CD14-positive monocyte (primary cell): ENCODE measurements at regions not wholly inside any gene's neighbourhood (a gene's known extent, or its start where the extent isn't known, plus 50 kb on each side); places are given as distances from the start of the nearest gene placed in this dataset.

Source experiments
- DNase-seq, 3 donors: peaks; one replicate each; pipeline ENCODE4 v3.0.0-alpha.2; 2011 to 2022
- H2AFZ ChIP-seq: 2 replicates; pipeline ENCODE4 v1.6.0; 2012; ENCODE audit warnings: mild to moderate bottlenecking, low read depth, low read length, inconsistent platforms; ENCODE audit not compliant: insufficient read depth, poor library complexity, severe bottlenecking
- H3K27ac ChIP-seq, 2 donors: 1 replicate in 1 of 2; 2 replicates in 1 of 2; pipeline ENCODE4 v1.5.1; 2012 to 2013; ENCODE audit warnings: low read length in 2 of 2, control low read depth in 1 of 2, inconsistent platforms in 1 of 2, low read depth in 1 of 2, mild to moderate bottlenecking in 1 of 2
- H3K27me3 ChIP-seq, 2 donors: one replicate each; pipeline versions ENCODE4 v1.6.0 to v1.6.1; 2011 to 2013; ENCODE audit warnings: low read length in 2 of 2; ENCODE audit not compliant: control insufficient read depth in 2 of 2, insufficient read depth in 2 of 2
- H3K36me3 ChIP-seq, 2 donors: replicated peaks in 1 of 2; 1 replicate in 1 of 2; 2 replicates in 1 of 2; pipeline versions ENCODE4 v1.5.1 to v1.6.1; 2012 to 2013; ENCODE audit warnings: low read length in 2 of 2, control low read depth in 1 of 2, inconsistent platforms in 1 of 2, mild to moderate bottlenecking in 1 of 2; ENCODE audit not compliant: insufficient read depth in 2 of 2, control insufficient read depth in 1 of 2
- H3K4me1 ChIP-seq, 2 donors: 1 replicate in 1 of 2; 2 replicates in 1 of 2; pipeline versions ENCODE4 v1.5.1 to v1.6.1; 2012 to 2013; ENCODE audit warnings: low read length in 2 of 2, control low read depth in 1 of 2, inconsistent platforms in 1 of 2, mild to moderate bottlenecking in 1 of 2, moderate library complexity in 1 of 2; ENCODE audit not compliant: insufficient read depth in 2 of 2, control insufficient read depth in 1 of 2
- H3K4me2 ChIP-seq: replicated peaks from 2 replicates; pipeline ENCODE3; 2012; ENCODE audit warnings: low read length, moderate library complexity, mild to moderate bottlenecking; ENCODE audit not compliant: poor library complexity, severe bottlenecking; ENCODE audit errors: extremely low read depth
- H3K4me3 ChIP-seq, 3 experiments: fragments of 200-600 bp in 1 of 3; sonication (generic) in 1 of 3; replicated peaks in 1 of 3; 1 replicate in 2 of 3; 2 replicates in 1 of 3; pipeline ENCODE4 v1.5.1; 2011 to 2013; ENCODE audit warnings: low read length in 3 of 3, mild to moderate bottlenecking in 3 of 3, control low read depth in 2 of 3, low read depth in 2 of 3, inconsistent platforms in 1 of 3, moderate library complexity in 1 of 3
- H3K79me2 ChIP-seq: 2 replicates; pipeline ENCODE4 v1.6.0; 2012; ENCODE audit warnings: mild to moderate bottlenecking, control low read depth, inconsistent platforms, low read length, moderate library complexity; ENCODE audit not compliant: insufficient read depth
- H3K9ac ChIP-seq: 2 replicates; pipeline ENCODE4 v1.6.0; 2017; ENCODE audit warnings: low read length, mild to moderate bottlenecking; ENCODE audit not compliant: insufficient read depth, poor library complexity, severe bottlenecking
- H3K9me3 ChIP-seq, 2 donors: replicated peaks in 1 of 2; 1 replicate in 1 of 2; 2 replicates in 1 of 2; pipeline versions ENCODE4 v1.5.1 to v1.6.1; 2012 to 2013; ENCODE audit warnings: low read length in 2 of 2, control low read depth in 1 of 2; ENCODE audit not compliant: control insufficient read depth in 1 of 2, insufficient read depth in 1 of 2
- H4K20me1 ChIP-seq: 2 replicates; pipeline ENCODE4 v1.6.0; 2012; ENCODE audit warnings: mild to moderate bottlenecking, low read length, control low read depth, moderate library complexity; ENCODE audit not compliant: insufficient read depth
- H3K27ac Mint-ChIP-seq, 7 donors: one replicate each; pipeline ENCODE4 v1.8.0; 2020; ENCODE audit warnings: mild to moderate bottlenecking in 7 of 7, mixed read lengths in 7 of 7, moderate library complexity in 6 of 7, inconsistent platforms in 2 of 7
- H3K27me3 Mint-ChIP-seq, 3 donors: one replicate each; pipeline ENCODE4 v1.8.0; 2021 to 2022; ENCODE audit warnings: low read depth in 3 of 3, mild to moderate bottlenecking in 3 of 3, mixed read lengths in 3 of 3, moderate library complexity in 3 of 3, inconsistent platforms in 1 of 3
- H3K36me3 Mint-ChIP-seq, 2 donors: one replicate each; pipeline ENCODE4 v1.8.0; 2020; ENCODE audit warnings: mixed read lengths in 2 of 2, inconsistent platforms in 1 of 2, mild to moderate bottlenecking in 1 of 2
- H3K4me1 Mint-ChIP-seq: one replicate; pipeline ENCODE4 v1.8.0; 2020; ENCODE audit warnings: mild to moderate bottlenecking, mixed read lengths
- H3K4me3 Mint-ChIP-seq, 2 donors: one replicate each; pipeline ENCODE4 v1.8.0; 2020; ENCODE audit warnings: mild to moderate bottlenecking in 2 of 2, mixed read lengths in 2 of 2, moderate library complexity in 1 of 2
- H3K9me3 Mint-ChIP-seq, 7 donors: one replicate each; pipeline ENCODE4 v1.8.0; 2020 to 2022; ENCODE audit warnings: mixed read lengths in 7 of 7, mild to moderate bottlenecking in 6 of 7, moderate library complexity in 6 of 7, inconsistent platforms in 2 of 7
- CTCF ChIP-seq: fragments of 200-600 bp; IDR thresholded peaks from one replicate; pipeline ENCODE4 v1.8.0; 2022; ENCODE audit warnings: antibody characterized with exemption, mild to moderate bottlenecking
- WGBS: methylation state at CpG from one replicate; pipeline ENCODE4 v1.1.5; 2013; ENCODE audit warnings: missing lambda C conversion rate; ENCODE audit not compliant: insufficient coverage; 5-methylcytosine and 5-hydroxymethylcytosine counted together
- intact Hi-C, 2 donors: fragments of 100-400 bp; cut with micrococcal nuclease; formaldehyde crosslinking; loops; one replicate each; pipeline versions ENCODE4 v1.15.0 to v1.15.1; 2023

- H3K4me2 ChIP-seq: no peak overlapping the region
- H3K4me3 ChIP-seq: no peak overlapping the region
- 91% methylated on average over 5 of the region's 7 CpGs for WGBS
- H3K27ac Mint-ChIP-seq: no peak overlapping the region
- no peak overlapping the region for H3K9ac ChIP-seq
- peaks cover 4 to 25% (median 15%) of the 10 kb centered on the region in 7 donors for H3K9me3 Mint-ChIP-seq
- no peak for TF ChIP-seq CTCF
- H3K4me1 ChIP-seq: no peaks in the 10 kb centered on the region
- H3K27me3 Mint-ChIP-seq: peaks cover 0 to 1% (median under 1%) of the 10 kb centered on the region in 3 donors
- H3K4me3 Mint-ChIP-seq: no peak overlapping the region
- H3K36me3 ChIP-seq: no peaks in the 10 kb centered on the region
- H3K27me3 ChIP-seq: no peaks in the 10 kb centered on the region
- H3K36me3 Mint-ChIP-seq: no peaks in the 10 kb centered on the region
- peaks cover 13 to 24% of the 10 kb centered on the region in 2 donors for H3K9me3 ChIP-seq
- H2AFZ ChIP-seq: no peak overlapping the region
- intact Hi-C loops: no loop called here
- H3K4me1 Mint-ChIP-seq: no peaks in the 10 kb centered on the region
- H3K27ac ChIP-seq: no peak overlapping the region
- H3K79me2 ChIP-seq: no peaks in the 10 kb centered on the region
- no peak for DNase-seq
- H4K20me1 ChIP-seq: no peaks in the 10 kb centered on the region
Measured at GRCh38 chr22:34135749-34136148, 215.5 kb upstream of the LARGE1 start.

GRCh38 chr22:34150023-34150422 is 229.7 kb upstream of the LARGE1 start:
- DNase-seq: no peak
- H3K4me1 ChIP-seq: no peaks in the 10 kb centered on the region
- no peaks in the 10 kb centered on the region for H3K27me3 ChIP-seq
- Mint-ChIP-seq H3K4me1 (no peaks in the 10 kb centered on the region), H3K36me3 (no peaks in the 10 kb centered on the region), H3K27me3 (no peaks in the 10 kb centered on the region), H3K27ac (no peak overlapping the region), H3K9me3 (peaks cover 10 to 38% (median 13%) of the 10 kb centered on the region in 7 donors), H3K4me3 (no peak overlapping the region)
- intact Hi-C loops: no loop called here
- H3K9me3 ChIP-seq: peaks cover 16 to 22% of the 10 kb centered on the region in 2 donors
- H3K9ac ChIP-seq: no peak overlapping the region
- no peak overlapping the region for H3K4me3 ChIP-seq
- TF ChIP-seq CTCF: no peak
- no peaks in the 10 kb centered on the region for H4K20me1 ChIP-seq
- H2AFZ ChIP-seq: no peak overlapping the region
- no peak overlapping the region for H3K4me2 ChIP-seq
- no peak overlapping the region for H3K27ac ChIP-seq
- no peaks in the 10 kb centered on the region for H3K36me3 ChIP-seq
- no peaks in the 10 kb centered on the region for H3K79me2 ChIP-seq
